ENCODE measurements at regions not wholly inside any gene's neighbourhood (a gene's known extent, or its start where the extent isn't known, plus 50 kb on each side); places are given as distances from the start of the nearest gene placed in this dataset.

DNA sequence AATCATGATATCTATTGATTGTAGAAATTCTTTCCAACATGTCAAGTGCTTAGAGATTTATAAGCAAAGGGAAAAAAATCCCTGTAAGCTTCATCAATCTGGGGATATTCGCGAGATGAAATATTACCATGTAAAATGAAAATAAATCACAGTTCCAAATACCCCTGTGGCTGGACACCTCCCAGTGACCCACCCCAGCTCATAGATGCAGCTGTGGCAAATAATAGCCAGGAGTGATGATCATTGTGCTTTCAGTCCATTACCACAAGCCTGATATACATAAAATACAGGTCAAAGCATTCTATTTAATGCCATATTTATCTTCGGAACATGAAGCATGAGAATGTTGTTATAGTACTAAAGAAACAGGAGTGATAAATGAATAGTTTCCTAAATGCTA, 274.9 kb upstream of the LRRC7 start (continued):
- TF ChIP-seq, protein P1, sequence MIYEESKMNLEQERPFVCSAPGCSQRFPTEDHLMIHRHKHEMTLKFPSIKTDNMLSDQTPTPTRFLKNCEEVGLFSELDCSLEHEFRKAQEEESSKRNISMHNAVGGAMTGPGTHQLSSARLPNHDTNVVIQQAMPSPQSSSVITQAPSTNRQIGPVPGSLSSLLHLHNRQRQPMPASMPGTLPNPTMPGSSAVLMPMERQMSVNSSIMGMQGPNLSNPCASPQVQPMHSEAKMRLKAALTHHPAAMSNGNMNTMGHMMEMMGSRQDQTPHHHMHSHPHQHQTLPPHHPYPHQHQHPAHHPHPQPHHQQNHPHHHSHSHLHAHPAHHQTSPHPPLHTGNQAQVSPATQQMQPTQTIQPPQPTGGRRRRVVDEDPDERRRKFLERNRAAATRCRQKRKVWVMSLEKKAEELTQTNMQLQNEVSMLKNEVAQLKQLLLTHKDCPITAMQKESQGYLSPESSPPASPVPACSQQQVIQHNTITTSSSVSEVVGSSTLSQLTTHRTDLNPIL (CRISPR knock-in tag; IDR thresholded peaks at IDR 0.05; ENCODE audit: low read depth) = no peak
- TF ChIP-seq ZFP30 (CRISPR knock-in tag; IDR thresholded peaks at IDR 0.05) (no peak), TCF4 (CRISPR knock-in tag; IDR thresholded peaks at IDR 0.05; ENCODE audit: borderline replicate concordance) (no peak), ZFP3 (CRISPR knock-in tag; IDR thresholded peaks at IDR 0.05) (no peak), ZNF8 (CRISPR knock-in tag; IDR thresholded peaks at IDR 0.05) (no peak), GLIS3 (CRISPR knock-in tag; IDR thresholded peaks at IDR 0.05) (no peak), TOX (CRISPR knock-in tag; IDR thresholded peaks at IDR 0.05; ENCODE audit: borderline replicate concordance) (no peak), ESRRG (CRISPR knock-in tag; IDR thresholded peaks at IDR 0.05) (no peak), RARB (CRISPR knock-in tag; IDR thresholded peaks at IDR 0.05) (no peak)

DNA sequence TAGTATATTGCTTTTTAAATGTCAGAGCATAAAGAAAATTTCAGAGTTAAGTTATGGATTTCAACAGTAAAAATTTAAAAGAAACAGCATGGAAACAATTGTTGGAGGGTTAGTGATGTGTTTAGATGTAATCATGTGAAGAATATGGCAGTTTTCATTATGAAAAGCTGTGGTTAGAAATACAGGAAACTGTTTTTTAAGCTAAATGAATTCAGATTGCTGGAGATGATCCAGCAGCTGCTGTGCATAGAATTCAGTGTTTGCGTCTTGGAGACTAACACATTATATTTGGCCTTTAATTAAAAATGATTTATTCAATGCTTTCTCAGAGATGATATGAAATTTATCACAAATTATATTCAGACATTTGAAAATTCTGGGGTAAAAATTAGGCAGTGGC, 273.6 kb upstream of the LRRC7 start:
- TF ChIP-seq GLIS3 (CRISPR knock-in tag; IDR thresholded peaks at IDR 0.05) (no peak), ZNF70 (CRISPR knock-in tag; IDR thresholded peaks at IDR 0.05) (no peak), ESRRG (CRISPR knock-in tag; IDR thresholded peaks at IDR 0.05) (no peak), PPARA (CRISPR knock-in tag; IDR thresholded peaks at IDR 0.05; ENCODE audit: borderline replicate concordance) (no peak), ZNF8 (CRISPR knock-in tag; IDR thresholded peaks at IDR 0.05) (no peak), ARNTL (CRISPR knock-in tag; IDR thresholded peaks at IDR 0.05; ENCODE audit: borderline replicate concordance, low read depth) (no peak), SNAI2 (CRISPR knock-in tag; IDR thresholded peaks at IDR 0.05) (no peak), ZNF565 (CRISPR knock-in tag; conservative IDR thresholded peaks at IDR 0.05; ENCODE audit: low read depth) (no peak)
- TF ChIP-seq, protein P2, sequence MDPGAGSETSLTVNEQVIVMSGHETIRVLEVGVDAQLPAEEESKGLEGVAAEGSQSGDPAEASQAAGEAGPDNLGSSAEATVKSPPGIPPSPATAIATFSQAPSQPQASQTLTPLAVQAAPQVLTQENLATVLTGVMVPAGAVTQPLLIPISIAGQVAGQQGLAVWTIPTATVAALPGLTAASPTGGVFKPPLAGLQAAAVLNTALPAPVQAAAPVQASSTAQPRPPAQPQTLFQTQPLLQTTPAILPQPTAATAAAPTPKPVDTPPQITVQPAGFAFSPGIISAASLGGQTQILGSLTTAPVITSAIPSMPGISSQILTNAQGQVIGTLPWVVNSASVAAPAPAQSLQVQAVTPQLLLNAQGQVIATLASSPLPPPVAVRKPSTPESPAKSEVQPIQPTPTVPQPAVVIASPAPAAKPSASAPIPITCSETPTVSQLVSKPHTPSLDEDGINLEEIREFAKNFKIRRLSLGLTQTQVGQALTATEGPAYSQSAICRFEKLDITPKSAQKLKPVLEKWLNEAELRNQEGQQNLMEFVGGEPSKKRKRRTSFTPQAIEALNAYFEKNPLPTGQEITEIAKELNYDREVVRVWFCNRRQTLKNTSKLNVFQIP (CRISPR knock-in tag; IDR thresholded peaks at IDR 0.05; ENCODE audit: borderline replicate concordance, low read depth) = no peak
- TF ChIP-seq, protein P3, sequence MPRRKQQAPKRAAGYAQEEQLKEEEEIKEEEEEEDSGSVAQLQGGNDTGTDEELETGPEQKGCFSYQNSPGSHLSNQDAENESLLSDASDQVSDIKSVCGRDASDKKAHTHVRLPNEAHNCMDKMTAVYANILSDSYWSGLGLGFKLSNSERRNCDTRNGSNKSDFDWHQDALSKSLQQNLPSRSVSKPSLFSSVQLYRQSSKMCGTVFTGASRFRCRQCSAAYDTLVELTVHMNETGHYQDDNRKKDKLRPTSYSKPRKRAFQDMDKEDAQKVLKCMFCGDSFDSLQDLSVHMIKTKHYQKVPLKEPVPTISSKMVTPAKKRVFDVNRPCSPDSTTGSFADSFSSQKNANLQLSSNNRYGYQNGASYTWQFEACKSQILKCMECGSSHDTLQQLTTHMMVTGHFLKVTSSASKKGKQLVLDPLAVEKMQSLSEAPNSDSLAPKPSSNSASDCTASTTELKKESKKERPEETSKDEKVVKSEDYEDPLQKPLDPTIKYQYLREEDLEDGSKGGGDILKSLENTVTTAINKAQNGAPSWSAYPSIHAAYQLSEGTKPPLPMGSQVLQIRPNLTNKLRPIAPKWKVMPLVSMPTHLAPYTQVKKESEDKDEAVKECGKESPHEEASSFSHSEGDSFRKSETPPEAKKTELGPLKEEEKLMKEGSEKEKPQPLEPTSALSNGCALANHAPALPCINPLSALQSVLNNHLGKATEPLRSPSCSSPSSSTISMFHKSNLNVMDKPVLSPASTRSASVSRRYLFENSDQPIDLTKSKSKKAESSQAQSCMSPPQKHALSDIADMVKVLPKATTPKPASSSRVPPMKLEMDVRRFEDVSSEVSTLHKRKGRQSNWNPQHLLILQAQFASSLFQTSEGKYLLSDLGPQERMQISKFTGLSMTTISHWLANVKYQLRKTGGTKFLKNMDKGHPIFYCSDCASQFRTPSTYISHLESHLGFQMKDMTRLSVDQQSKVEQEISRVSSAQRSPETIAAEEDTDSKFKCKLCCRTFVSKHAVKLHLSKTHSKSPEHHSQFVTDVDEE (CRISPR knock-in tag; IDR thresholded peaks at IDR 0.05) = no peak
- TF ChIP-seq, protein P4, sequence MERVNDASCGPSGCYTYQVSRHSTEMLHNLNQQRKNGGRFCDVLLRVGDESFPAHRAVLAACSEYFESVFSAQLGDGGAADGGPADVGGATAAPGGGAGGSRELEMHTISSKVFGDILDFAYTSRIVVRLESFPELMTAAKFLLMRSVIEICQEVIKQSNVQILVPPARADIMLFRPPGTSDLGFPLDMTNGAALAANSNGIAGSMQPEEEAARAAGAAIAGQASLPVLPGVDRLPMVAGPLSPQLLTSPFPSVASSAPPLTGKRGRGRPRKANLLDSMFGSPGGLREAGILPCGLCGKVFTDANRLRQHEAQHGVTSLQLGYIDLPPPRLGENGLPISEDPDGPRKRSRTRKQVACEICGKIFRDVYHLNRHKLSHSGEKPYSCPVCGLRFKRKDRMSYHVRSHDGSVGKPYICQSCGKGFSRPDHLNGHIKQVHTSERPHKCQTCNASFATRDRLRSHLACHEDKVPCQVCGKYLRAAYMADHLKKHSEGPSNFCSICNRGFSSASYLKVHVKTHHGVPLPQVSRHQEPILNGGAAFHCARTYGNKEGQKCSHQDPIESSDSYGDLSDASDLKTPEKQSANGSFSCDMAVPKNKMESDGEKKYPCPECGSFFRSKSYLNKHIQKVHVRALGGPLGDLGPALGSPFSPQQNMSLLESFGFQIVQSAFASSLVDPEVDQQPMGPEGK (CRISPR knock-in tag; IDR thresholded peaks at IDR 0.05; ENCODE audit: borderline replicate concordance) = no peak
- no peak for ATAC-seq

DNA sequence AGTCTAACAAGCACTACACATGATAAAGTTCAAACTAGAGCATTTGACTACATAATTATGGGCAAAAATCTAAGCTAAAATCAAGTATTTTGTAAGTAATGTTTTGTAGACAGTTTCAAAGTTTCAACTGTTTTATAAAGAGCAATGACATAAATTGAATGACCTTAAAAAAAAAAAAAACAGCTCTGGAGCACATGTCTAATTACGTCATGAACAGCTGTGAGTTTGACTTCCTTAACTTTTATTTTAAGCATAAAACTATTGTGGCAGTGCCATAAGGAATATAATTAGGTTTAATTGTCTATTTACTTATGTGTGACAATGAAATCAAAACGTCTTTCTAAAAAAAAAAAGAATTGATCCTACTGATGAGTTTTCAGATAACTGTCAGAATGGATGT, 272.5 kb upstream of the LRRC7 start:
- no peak for ATAC-seq
- TF ChIP-seq SNAI2 (CRISPR knock-in tag; IDR thresholded peaks at IDR 0.05) (no peak), ARNTL (CRISPR knock-in tag; IDR thresholded peaks at IDR 0.05; ENCODE audit: borderline replicate concordance, low read depth) (no peak), ZC3H10 (CRISPR knock-in tag; IDR thresholded peaks at IDR 0.05) (no peak), TCF4 (CRISPR knock-in tag; IDR thresholded peaks at IDR 0.05; ENCODE audit: borderline replicate concordance) (no peak), PPARA (CRISPR knock-in tag; IDR thresholded peaks at IDR 0.05; ENCODE audit: borderline replicate concordance) (no peak), ZNF70 (CRISPR knock-in tag; IDR thresholded peaks at IDR 0.05) (no peak), ZFP3 (CRISPR knock-in tag; IDR thresholded peaks at IDR 0.05) (no peak)
- TF ChIP-seq, protein P1 (CRISPR knock-in tag; IDR thresholded peaks at IDR 0.05; ENCODE audit: low read depth) = no peak
- TF ChIP-seq, protein P4 (CRISPR knock-in tag; IDR thresholded peaks at IDR 0.05; ENCODE audit: borderline replicate concordance) = no peak
- TF ChIP-seq, protein P3 (CRISPR knock-in tag; IDR thresholded peaks at IDR 0.05) = no peak
- TF ChIP-seq, protein P2 (CRISPR knock-in tag; IDR thresholded peaks at IDR 0.05; ENCODE audit: borderline replicate concordance, low read depth) = no peak
